ENCODE measurements at regions not wholly inside any gene's neighbourhood (a gene's known extent, or its start where the extent isn't known, plus 50 kb on each side); places are given as distances from the start of the nearest gene placed in this dataset.

DNA sequence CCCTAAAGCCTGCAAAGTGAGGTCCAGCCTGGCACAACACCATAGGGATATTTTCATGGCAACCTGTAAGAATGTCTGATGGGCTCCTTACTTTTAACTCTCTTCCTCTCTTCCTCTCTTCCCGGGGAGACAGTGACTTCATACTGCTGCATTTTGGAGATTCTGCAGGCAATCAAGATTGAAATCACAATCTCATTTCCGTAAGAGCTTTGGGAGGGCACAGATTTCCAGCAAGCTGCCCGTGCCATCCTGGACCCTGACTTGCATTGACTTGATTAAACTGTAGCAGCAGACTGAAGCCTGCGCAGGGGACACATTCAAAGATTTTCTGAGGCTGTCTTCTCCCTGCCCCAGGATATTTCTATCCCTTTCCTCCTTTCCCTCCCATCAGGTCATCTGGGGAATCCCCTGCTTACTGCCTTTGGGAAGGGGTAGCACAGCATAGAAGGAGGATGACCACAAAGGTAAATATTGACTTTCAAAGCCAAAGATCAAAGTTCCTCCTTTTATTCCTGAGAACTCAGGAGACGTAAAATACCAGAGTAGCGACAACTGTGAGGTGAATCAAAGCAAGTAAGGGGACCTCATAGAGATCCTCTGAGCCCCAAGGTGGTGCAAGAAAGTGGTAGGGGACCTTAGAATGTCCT lies 504.0 kb upstream of the ARID1B start:
- POLR2A ChIA-PET = no interaction called here

DNA sequence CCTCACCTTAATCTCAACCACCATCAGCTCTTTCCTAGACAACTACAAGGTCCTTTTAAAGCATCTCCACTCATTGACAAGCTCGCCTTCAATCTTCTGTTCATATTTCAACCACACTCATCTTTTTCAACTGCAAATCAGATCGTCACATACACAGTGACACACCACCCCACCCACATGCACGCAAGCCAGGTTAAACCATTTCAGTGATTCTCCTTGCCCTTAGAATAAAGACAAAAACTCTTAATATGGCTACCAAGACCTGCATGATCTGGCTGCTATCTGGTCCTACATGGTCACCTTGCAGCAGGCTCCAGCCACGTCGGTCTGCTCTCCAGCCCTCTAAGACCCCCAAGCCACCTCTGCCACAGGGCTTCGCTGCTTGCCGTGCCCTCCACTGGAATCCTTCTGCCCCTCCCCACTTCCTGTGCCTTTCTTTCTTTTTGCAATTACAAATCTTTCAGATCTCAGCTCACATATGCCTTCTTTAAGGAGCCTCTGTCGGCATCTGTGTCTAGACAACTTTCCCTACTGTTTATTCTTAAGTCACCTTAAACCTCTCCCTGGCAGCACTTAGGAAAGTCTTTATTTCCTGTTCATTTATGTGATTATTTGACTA lies 507.3 kb upstream of the ARID1B start:
- Histone ChIP-seq H3K4me1 (ENCODE audit: insufficient read depth, low read length, poor library complexity, severe bottlenecking) (peaks cover 16% of the 10 kb centered on the region), H4K20me1 (ENCODE audit: insufficient read depth, low read length) (no peaks in the 10 kb centered on the region), H2AFZ (ENCODE audit: low read length) (no peak overlapping the region), H3K79me2 (ENCODE audit: insufficient read depth, low read depth, low read length) (no peaks in the 10 kb centered on the region), H3K36me3 (ENCODE audit: insufficient read depth, low read length) (peaks cover 55% of the 10 kb centered on the region), H3K4me2 (ENCODE audit: low read length) (no peak overlapping the region), H3K4me3 (ENCODE audit: low read depth, low read length, poor library complexity, severe bottlenecking) (no peak overlapping the region), H3K27ac (ENCODE audit: low read depth, low read length, poor library complexity, severe bottlenecking) (no peak overlapping the region), H3K9me3 (ENCODE audit: low read length) (peaks cover 13% of the 10 kb centered on the region; the same call in 1 of the 2 replicates), H3K9me2 (ENCODE audit: insufficient read depth, low read length) (no peaks in the 10 kb centered on the region)
- POLR2A ChIA-PET = interaction anchor here (0.6 to 1.4 kb wide), 4 partner anchors 8 to 38 kb away, joined by 3 to 6 read pairs (median 3); no protein-coding TSS in a partner anchor
- no TSS peak for BruUV-seq (replicated peaks)
- no peak for DNase-seq (ENCODE audit: low spot score)
- no peak for TF ChIP-seq EZH2phosphoT487 (IDR thresholded peaks at IDR 0.05; ENCODE audit: borderline replicate concordance, low read depth, low read length)
- TF ChIP-seq, protein P1, sequence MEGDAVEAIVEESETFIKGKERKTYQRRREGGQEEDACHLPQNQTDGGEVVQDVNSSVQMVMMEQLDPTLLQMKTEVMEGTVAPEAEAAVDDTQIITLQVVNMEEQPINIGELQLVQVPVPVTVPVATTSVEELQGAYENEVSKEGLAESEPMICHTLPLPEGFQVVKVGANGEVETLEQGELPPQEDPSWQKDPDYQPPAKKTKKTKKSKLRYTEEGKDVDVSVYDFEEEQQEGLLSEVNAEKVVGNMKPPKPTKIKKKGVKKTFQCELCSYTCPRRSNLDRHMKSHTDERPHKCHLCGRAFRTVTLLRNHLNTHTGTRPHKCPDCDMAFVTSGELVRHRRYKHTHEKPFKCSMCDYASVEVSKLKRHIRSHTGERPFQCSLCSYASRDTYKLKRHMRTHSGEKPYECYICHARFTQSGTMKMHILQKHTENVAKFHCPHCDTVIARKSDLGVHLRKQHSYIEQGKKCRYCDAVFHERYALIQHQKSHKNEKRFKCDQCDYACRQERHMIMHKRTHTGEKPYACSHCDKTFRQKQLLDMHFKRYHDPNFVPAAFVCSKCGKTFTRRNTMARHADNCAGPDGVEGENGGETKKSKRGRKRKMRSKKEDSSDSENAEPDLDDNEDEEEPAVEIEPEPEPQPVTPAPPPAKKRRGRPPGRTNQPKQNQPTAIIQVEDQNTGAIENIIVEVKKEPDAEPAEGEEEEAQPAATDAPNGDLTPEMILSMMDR (conservative IDR thresholded peaks at IDR 0.05; ENCODE audit: low read length) = no peak
- CTCF ChIA-PET (ENCODE audit: unreplicated experiment) = no interaction called here
- intact Hi-C loops (cut with micrococcal nuclease; ENCODE audit: unreplicated experiment) = loop anchor here (10.0 kb wide), 1 partner anchor 485 kb away; no protein-coding TSS in a partner anchor

More for the DNA sequence above, 504.0 kb upstream of the ARID1B start:
- no peaks in the 10 kb centered on the region for H3K9me2 ChIP-seq (ENCODE audit: insufficient read depth, low read length)
- H3K79me2 ChIP-seq (ENCODE audit: insufficient read depth, low read depth, low read length) = no peaks in the 10 kb centered on the region
- intact Hi-C loops (cut with micrococcal nuclease; ENCODE audit: unreplicated experiment) = loop anchor here (10.0 kb wide), 1 partner anchor 482 kb away; no protein-coding TSS in a partner anchor
- H2AFZ ChIP-seq (ENCODE audit: low read length) = no peak overlapping the region
- CTCF ChIA-PET (ENCODE audit: unreplicated experiment) = no interaction called here
- H3K27ac ChIP-seq (ENCODE audit: low read depth, low read length, poor library complexity, severe bottlenecking) = no peak overlapping the region
- peaks cover 20% of the 10 kb centered on the region for H3K4me1 ChIP-seq (ENCODE audit: insufficient read depth, low read length, poor library complexity, severe bottlenecking)
- TF ChIP-seq, protein P1 (conservative IDR thresholded peaks at IDR 0.05; ENCODE audit: low read length) = no peak
- no peak for TF ChIP-seq EZH2phosphoT487 (IDR thresholded peaks at IDR 0.05; ENCODE audit: borderline replicate concordance, low read depth, low read length)
- peaks cover 25% of the 10 kb centered on the region for H3K9me3 ChIP-seq (ENCODE audit: low read length)
- H4K20me1 ChIP-seq (ENCODE audit: insufficient read depth, low read length) = no peaks in the 10 kb centered on the region
- H3K4me3 ChIP-seq (ENCODE audit: low read depth, low read length, poor library complexity, severe bottlenecking) = no peak overlapping the region
- H3K4me2 ChIP-seq (ENCODE audit: low read length) = no peak overlapping the region
- peaks cover 59% of the 10 kb centered on the region for H3K36me3 ChIP-seq (ENCODE audit: insufficient read depth, low read length)
- no peak for DNase-seq (ENCODE audit: low spot score)
- no TSS peak for BruUV-seq (replicated peaks)

DNA sequence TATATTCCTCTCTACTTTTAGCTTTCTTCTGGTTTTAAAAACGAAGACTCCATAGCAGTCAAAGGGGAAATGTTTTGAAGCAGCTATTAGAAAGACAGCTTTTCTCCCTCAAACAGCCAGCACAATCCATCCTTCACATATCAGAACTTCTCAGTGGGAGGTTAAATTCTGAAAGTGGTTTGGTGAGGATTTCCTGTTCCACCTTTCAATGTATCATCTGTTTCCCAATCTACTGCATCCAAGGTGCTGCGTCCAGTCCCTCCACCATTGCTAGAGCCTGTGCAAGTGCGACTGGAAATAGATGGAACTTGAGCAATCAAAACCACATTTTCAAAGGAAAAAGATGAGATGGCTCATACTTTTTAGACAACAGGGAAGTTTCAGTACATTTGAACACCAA lies 508.3 kb upstream of the ARID1B start:
- BruUV-seq (replicated peaks) = no TSS peak
- Histone ChIP-seq H3K36me3 (ENCODE audit: insufficient read depth, low read length) (peaks cover 54% of the 10 kb centered on the region), H3K9me3 (ENCODE audit: low read length) (peaks cover 13% of the 10 kb centered on the region; the same call in 1 of the 2 replicates), H3K4me1 (ENCODE audit: insufficient read depth, low read length, poor library complexity, severe bottlenecking) (peaks cover 16% of the 10 kb centered on the region), H3K79me2 (ENCODE audit: insufficient read depth, low read depth, low read length) (no peaks in the 10 kb centered on the region), H3K4me3 (ENCODE audit: low read depth, low read length, poor library complexity, severe bottlenecking) (no peak overlapping the region), H3K4me2 (ENCODE audit: low read length) (no peak overlapping the region), H3K9me2 (ENCODE audit: insufficient read depth, low read length) (no peaks in the 10 kb centered on the region), H2AFZ (ENCODE audit: low read length) (no peak overlapping the region), H4K20me1 (ENCODE audit: insufficient read depth, low read length) (no peaks in the 10 kb centered on the region), H3K27ac (ENCODE audit: low read depth, low read length, poor library complexity, severe bottlenecking) (no peak overlapping the region)
- ChIA-PET CTCF (ENCODE audit: unreplicated experiment) (no interaction called here), POLR2A (interaction anchor here (0.9 kb wide), 1 partner anchor 127 kb away, joined by 4 read pairs; no protein-coding TSS in a partner anchor)
- intact Hi-C loops (cut with micrococcal nuclease; ENCODE audit: unreplicated experiment) = no loop called here
- TF ChIP-seq, protein P1 (conservative IDR thresholded peaks at IDR 0.05; ENCODE audit: low read length) = no peak
- no peak for TF ChIP-seq EZH2phosphoT487 (IDR thresholded peaks at IDR 0.05; ENCODE audit: borderline replicate concordance, low read depth, low read length)
- no peak for DNase-seq (ENCODE audit: low spot score)

All from OCI-LY7 (cell line).